ENCODE measurements at regions not wholly inside any gene's neighbourhood (a gene's known extent, or its start where the extent isn't known, plus 50 kb on each side); places are given as distances from the start of the nearest gene placed in this dataset.

- no peak for TF ChIP-seq CTCF (IDR thresholded peaks at IDR 0.05; ENCODE audit: low read length)
- TF ChIP-seq EZH2 (optimal IDR thresholded peaks at IDR 0.05; ENCODE audit: low read depth, low read length): no peak
Observed at GRCh38 chr16:86243123-86243473, 267.2 kb upstream of the FOXF1 start.
